Astrocyte of the spinal cord (primary cell): ENCODE measurements at regions not wholly inside any gene's neighbourhood (a gene's known extent, or its start where the extent isn't known, plus 50 kb on each side); places are given as distances from the start of the nearest gene placed in this dataset.

Experiments
- DNase-seq: peaks from one replicate; pipeline ENCODE4 v3.0.0; 2011; ENCODE audit warnings: low read depth, low spot score
- H3K4me3 ChIP-seq: 2 replicates; pipeline ENCODE4 v1.5.1; 2011; ENCODE audit warnings: low read depth, mild to moderate bottlenecking, low read length, moderate library complexity
- CTCF ChIP-seq: IDR thresholded peaks from 2 replicates; pipeline ENCODE4 v1.5.1; 2012; ENCODE audit warnings: low read depth, mild to moderate bottlenecking, low read length, inconsistent platforms
- in situ Hi-C: cut with HindIII; loops from 2 replicates; pipeline ENCODE4 v1.10.0; 2017; ENCODE audit warnings: low sequenced_read_pairs

DNA sequence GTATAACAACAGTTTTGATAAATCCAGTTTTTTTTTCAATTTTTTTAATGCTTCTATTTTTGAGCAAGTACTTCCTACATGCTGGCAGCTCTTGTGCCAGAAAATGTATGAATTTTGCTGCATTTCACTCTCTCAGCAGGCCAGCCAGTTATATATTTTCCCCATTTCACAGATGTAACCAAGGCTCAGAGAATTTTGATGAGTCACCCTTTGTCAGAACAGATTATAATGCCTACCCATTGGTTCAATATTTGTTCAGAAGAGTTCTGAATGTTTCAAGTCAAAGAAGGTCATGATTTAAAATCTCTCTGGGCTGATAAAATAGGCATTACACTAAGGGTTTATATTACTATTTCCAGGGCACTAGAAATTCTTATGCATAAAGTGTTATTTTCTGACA lies 452.2 kb downstream of the RWDD3 start:
- no peak for TF ChIP-seq CTCF
- in situ Hi-C loops: no loop called here
- no peak for DNase-seq
- H3K4me3 ChIP-seq: no peak overlapping the region

DNA sequence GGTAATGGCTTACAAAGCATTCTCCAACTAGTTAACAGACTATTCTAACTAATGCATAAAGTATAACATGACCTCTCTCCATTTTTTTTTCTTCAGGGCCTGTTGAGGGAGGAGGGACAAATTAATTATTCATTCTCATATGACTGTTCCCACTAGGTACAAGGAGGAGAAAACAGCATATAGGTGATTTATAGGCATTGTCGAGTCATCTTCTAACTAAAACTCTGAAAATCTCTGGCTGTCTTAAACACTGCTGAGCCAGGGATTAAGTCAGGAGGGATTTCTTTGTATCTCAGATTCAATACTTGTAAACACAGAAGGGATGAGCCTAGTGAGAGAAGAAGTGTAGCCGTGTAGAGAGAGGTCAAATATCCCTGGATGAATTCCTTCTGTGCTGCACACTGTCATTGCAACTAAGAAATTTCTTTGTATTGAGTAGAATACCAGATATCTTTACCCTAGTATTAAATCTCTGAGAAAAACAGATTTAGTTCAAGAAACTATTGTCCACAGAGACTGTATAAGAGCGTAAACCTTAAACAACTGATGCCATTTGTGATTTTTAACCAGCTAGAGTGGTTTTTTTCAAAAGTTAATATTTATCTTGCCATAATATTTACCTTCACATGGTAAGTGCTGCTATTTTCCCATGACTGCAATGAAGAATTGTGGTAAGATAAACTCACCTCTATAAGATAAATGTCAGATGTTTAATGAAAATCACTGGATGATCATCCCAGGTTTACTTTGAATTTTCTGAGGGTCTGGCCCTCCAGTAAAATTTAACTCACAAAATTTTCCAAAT lies 465.3 kb downstream of the RWDD3 start:
- no peak for DNase-seq
- in situ Hi-C loops: no loop called here
- no peak for TF ChIP-seq CTCF
- H3K4me3 ChIP-seq: no peak overlapping the region

DNA sequence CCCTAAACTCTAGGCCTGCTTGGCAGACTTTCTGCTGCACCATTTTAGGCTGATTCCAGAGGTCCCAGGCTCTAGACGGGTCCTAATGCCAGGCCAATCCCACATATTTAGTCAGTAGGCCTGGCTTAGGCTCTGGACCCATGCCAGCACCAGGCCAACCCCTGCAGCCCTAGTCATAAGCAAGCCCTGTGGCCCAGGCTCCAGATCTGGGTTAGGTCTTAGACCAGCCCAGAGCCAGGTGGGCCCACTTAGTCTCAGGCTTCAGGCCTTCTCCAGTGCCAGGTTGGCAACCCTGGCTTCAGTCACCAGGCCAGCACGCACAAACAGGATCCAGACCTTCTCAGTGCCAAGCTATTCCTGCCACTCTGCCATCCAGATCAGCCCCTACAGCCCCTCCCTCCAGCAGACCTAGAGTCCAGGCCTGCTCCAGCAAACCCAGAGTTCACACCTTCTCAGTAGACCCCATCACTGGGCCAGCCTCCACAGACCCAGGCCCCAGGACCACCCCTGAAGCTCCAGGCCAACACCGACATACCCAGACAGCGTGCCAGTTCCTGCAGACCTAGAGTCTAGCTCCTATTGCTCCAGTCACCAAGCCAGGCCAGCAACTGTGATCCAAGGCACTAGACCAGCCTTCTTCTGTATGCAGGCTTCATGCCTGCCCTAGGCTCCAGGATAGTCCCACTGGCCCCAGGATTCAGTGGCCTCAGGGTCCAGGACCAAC lies 467.6 kb downstream of the RWDD3 start:
- no peak for DNase-seq
- TF ChIP-seq CTCF: no peak
- H3K4me3 ChIP-seq: no peak overlapping the region
- in situ Hi-C loops: no loop called here

DNA sequence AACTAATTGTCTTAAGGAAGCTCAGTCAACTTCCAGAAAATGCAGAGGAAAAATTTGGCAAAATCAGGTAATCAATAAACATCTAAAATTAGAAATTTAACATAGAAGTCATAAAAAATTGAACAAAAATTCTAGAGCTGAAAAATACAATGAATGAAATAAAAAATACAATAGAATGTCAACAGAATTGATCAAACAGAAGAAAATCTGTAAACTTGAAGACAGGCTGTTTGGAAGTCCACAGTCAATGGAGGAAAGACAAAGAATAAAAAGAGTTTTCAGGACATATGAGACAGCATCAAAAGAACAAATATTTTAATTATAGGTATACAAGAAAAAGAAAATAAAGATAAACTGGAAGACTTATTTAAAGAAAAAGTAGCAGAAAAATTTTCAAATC lies 469.0 kb downstream of the RWDD3 start:
- TF ChIP-seq CTCF: no peak
- no peak overlapping the region for H3K4me3 ChIP-seq
- DNase-seq: peak; percentile 1
- in situ Hi-C loops: no loop called here

GRCh38 chr1:95716097-95716496 lies 482.1 kb downstream of the RWDD3 start:
- no peak for TF ChIP-seq CTCF

GRCh38 chr1:95716550-95716949 lies 482.5 kb downstream of the RWDD3 start:
- TF ChIP-seq CTCF: no peak
- H3K4me3 ChIP-seq: no peak overlapping the region
- in situ Hi-C loops: no loop called here
- DNase-seq: no peak

More at GRCh38 chr1:95716097-95716496, 482.1 kb downstream of the RWDD3 start:
- no peak for DNase-seq
- H3K4me3 ChIP-seq: no peak overlapping the region
- in situ Hi-C loops: no loop called here
